Neural cell (in vitro differentiated cells): ENCODE measurements at regions not wholly inside any gene's neighbourhood (a gene's known extent, or its start where the extent isn't known, plus 50 kb on each side); places are given as distances from the start of the nearest gene placed in this dataset.

Experiments
- H2AFZ ChIP-seq: fragments of 200-600, 300-800 bp; sonication (generic), shearing (Covaris generic); 2 replicates; pipeline ENCODE4 v1.6.0; 2014; ENCODE audit warnings: low read depth, mild to moderate bottlenecking, antibody characterized with exemption, low read length, moderate library complexity
- H3F3A ChIP-seq: fragments of 200-600 bp; shearing (Covaris generic); 2 replicates; pipeline ENCODE4 v1.6.1; 2016; ENCODE audit warnings: mild to moderate bottlenecking, moderate library complexity, mixed read lengths, antibody characterized with exemption, low read length; ENCODE audit not compliant: insufficient read depth, poor library complexity, severe bottlenecking
- H3K27ac ChIP-seq: fragments of 200-600, 300-800 bp; sonication (generic), shearing (Covaris generic); 2 replicates; pipeline ENCODE4 v1.5.1; 2014; ENCODE audit warnings: mild to moderate bottlenecking, low read length, moderate library complexity
- H3K27me3 ChIP-seq: fragments of 300-800, 200-600 bp; sonication (generic), shearing (Covaris generic); 2 replicates; pipeline ENCODE4 v1.6.0; 2014; ENCODE audit warnings: mild to moderate bottlenecking, low read depth, low read length, moderate library complexity; ENCODE audit not compliant: insufficient read depth
- H3K36me3 ChIP-seq: fragments of 300-800, 200-600 bp; sonication (generic), shearing (Covaris generic); 2 replicates; pipeline ENCODE4 v1.5.1; 2014; ENCODE audit warnings: mild to moderate bottlenecking, antibody characterized with exemption, low read length, moderate library complexity; ENCODE audit not compliant: insufficient read depth
- H3K4me2 ChIP-seq: fragments of 300-800, 200-600 bp; sonication (generic), shearing (Covaris generic); 2 replicates; pipeline ENCODE4 v1.6.0; 2014; ENCODE audit warnings: mild to moderate bottlenecking, low read length
- H3K4me3 ChIP-seq: fragments of 300-800, 200-600 bp; sonication (generic), shearing (Covaris generic); 2 replicates; pipeline ENCODE4 v1.5.1; 2014; ENCODE audit warnings: mild to moderate bottlenecking, low read length, moderate library complexity
- H3K79me2 ChIP-seq: fragments of 200-600 bp; shearing (Covaris generic); replicated peaks from 2 replicates; pipeline ENCODE4 v1.6.0; 2014; ENCODE audit warnings: mild to moderate bottlenecking, low read length, moderate library complexity; ENCODE audit not compliant: insufficient read depth
- H3K9ac ChIP-seq: fragments of 300-800, 200-600 bp; sonication (generic), shearing (Covaris generic); 2 replicates; pipeline ENCODE4 v1.6.1; 2016; ENCODE audit warnings: mild to moderate bottlenecking, low read length, mixed read lengths
- H3K9me2 ChIP-seq: fragments of 200-600 bp; shearing (Covaris generic); 2 replicates; pipeline ENCODE4 v1.6.1; 2016; ENCODE audit warnings: mild to moderate bottlenecking, low read length, mixed read lengths; ENCODE audit not compliant: insufficient read depth
- H3K9me3 ChIP-seq: fragments of 200-600, 300-800 bp; sonication (generic), shearing (Covaris generic); 2 replicates; pipeline ENCODE4 v1.6.1; 2016; ENCODE audit warnings: mild to moderate bottlenecking, mixed run types, low read length, moderate library complexity, mixed read lengths
- H4K20me1 ChIP-seq: fragments of 200-600 bp; shearing (Covaris generic); 2 replicates; pipeline ENCODE4 v1.6.1; 2016; ENCODE audit warnings: mild to moderate bottlenecking, mixed run types; ENCODE audit not compliant: insufficient read depth
- CTCF ChIP-seq: fragments of 450-650 bp; IDR thresholded peaks from 2 replicates; pipeline ENCODE4 v1.5.1; 2014; ENCODE audit warnings: antibody characterized with exemption, mild to moderate bottlenecking, moderate library complexity; ENCODE audit not compliant: poor library complexity, severe bottlenecking
- EP300 ChIP-seq: fragments of 450-650 bp; conservative IDR thresholded peaks from 2 replicates; pipeline ENCODE4 v1.6.1; 2014; ENCODE audit warnings: antibody characterized with exemption, mild to moderate bottlenecking, moderate library complexity; ENCODE audit not compliant: poor library complexity, severe bottlenecking
- EZH2 ChIP-seq: fragments of 200-600, 300-800 bp; shearing (Covaris generic), sonication (generic); IDR thresholded peaks from 2 replicates; pipeline ENCODE4 v1.6.1; 2014; ENCODE audit warnings: antibody characterized with exemption, low read length, borderline replicate concordance, mild to moderate bottlenecking; ENCODE audit not compliant: insufficient read depth, poor library complexity, severe bottlenecking
- MXI1 ChIP-seq: fragments of 450-650 bp; conservative IDR thresholded peaks from 2 replicates; pipeline ENCODE4 v1.6.1; 2014; ENCODE audit warnings: antibody characterized with exemption, mild to moderate bottlenecking; ENCODE audit not compliant: poor library complexity, severe bottlenecking
- POLR2AphosphoS5 ChIP-seq: IDR thresholded peaks from 2 replicates; pipeline ENCODE4 v1.6.1; 2012
- RAD21 ChIP-seq: fragments of 450-650 bp; conservative IDR thresholded peaks from 2 replicates; pipeline ENCODE4 v1.6.1; 2014; ENCODE audit warnings: antibody characterized with exemption, mild to moderate bottlenecking, moderate library complexity
- REST ChIP-seq: IDR thresholded peaks from 2 replicates; pipeline ENCODE4 v1.6.1; 2012; ENCODE audit warnings: borderline replicate concordance
- SMC3 ChIP-seq: fragments of 450-650 bp; conservative IDR thresholded peaks from 2 replicates; pipeline ENCODE4 v1.6.1; 2014; ENCODE audit warnings: antibody characterized with exemption, mild to moderate bottlenecking, moderate library complexity; ENCODE audit not compliant: poor library complexity
- TAF1 ChIP-seq: IDR thresholded peaks from 2 replicates; pipeline ENCODE4 v1.6.1; 2012; ENCODE audit warnings: low read depth

GRCh38 chr1:82446955-82447354 is 646.2 kb downstream of the ADGRL2 start:
- no peak overlapping the region for H3K4me2 ChIP-seq
- no peaks in the 10 kb centered on the region for H3K36me3 ChIP-seq
- H3K9me3 ChIP-seq, result no peaks in the 10 kb centered on the region
- H3K4me3 ChIP-seq, result no peak overlapping the region
- TF ChIP-seq POLR2AphosphoS5, result no peak
- TF ChIP-seq EP300, result no peak
- TF ChIP-seq RAD21, result no peak
- TF ChIP-seq EZH2, result no peak
- TF ChIP-seq REST, result no peak
- no peaks in the 10 kb centered on the region for H4K20me1 ChIP-seq
- no peak overlapping the region for H2AFZ ChIP-seq
- no peaks in the 10 kb centered on the region for H3K79me2 ChIP-seq
- H3K9ac ChIP-seq, result no peak overlapping the region
- no peaks in the 10 kb centered on the region for H3K27me3 ChIP-seq
- H3F3A ChIP-seq, result no peaks in the 10 kb centered on the region
- no peaks in the 10 kb centered on the region for H3K9me2 ChIP-seq
- H3K27ac ChIP-seq, result no peak overlapping the region

GRCh38 chr1:82446236-82446635 is 645.5 kb downstream of the ADGRL2 start:
- Histone ChIP-seq H3K4me3 (no peak overlapping the region), H3K9me2 (no peaks in the 10 kb centered on the region), H4K20me1 (no peaks in the 10 kb centered on the region), H3K9ac (no peak overlapping the region), H3K36me3 (no peaks in the 10 kb centered on the region), H3K79me2 (no peaks in the 10 kb centered on the region), H3K27me3 (no peaks in the 10 kb centered on the region), H2AFZ (no peak overlapping the region), H3F3A (no peaks in the 10 kb centered on the region), H3K27ac (no peak overlapping the region), H3K4me2 (no peak overlapping the region), H3K9me3 (no peaks in the 10 kb centered on the region)
- TF ChIP-seq POLR2AphosphoS5 (no peak), RAD21 (no peak), SMC3 (no peak), EZH2 (no peak), REST (no peak), EP300 (no peak), CTCF (no peak), TAF1 (no peak), MXI1 (no peak)
